HK-2 (cell line): ENCODE measurements at regions not wholly inside any gene's neighbourhood (a gene's known extent, or its start where the extent isn't known, plus 50 kb on each side); places are given as distances from the start of the nearest gene placed in this dataset.

Experiments
- DNase-seq: peaks from one replicate; pipeline ENCODE4 v3.0.0-alpha.2; 2018; ENCODE audit not compliant: unreplicated experiment

- DNase-seq, result no peak
Measured at GRCh38 chr13:111893607-111894443, 173.1 kb upstream of the SOX1 start.

GRCh38 chr13:111895896-111896821 lies 170.8 kb upstream of the SOX1 start:
- DNase-seq, result no peak

- no peak for DNase-seq
Measured at GRCh38 chr13:111897178-111897845, 169.6 kb upstream of the SOX1 start.

GRCh38 chr13:111897846-111898215 lies 169.1 kb upstream of the SOX1 start:
- no peak for DNase-seq

- no peak for DNase-seq
Measured at GRCh38 chr13:111898956-111899713, 167.8 kb upstream of the SOX1 start.

- no peak for DNase-seq
Measured at GRCh38 chr13:111899714-111900389, 167.1 kb upstream of the SOX1 start.

- DNase-seq, result no peak
Measured at GRCh38 chr13:111900390-111901131, 166.4 kb upstream of the SOX1 start.

- no peak for DNase-seq
Measured at GRCh38 chr13:111901267-111901915, 165.6 kb upstream of the SOX1 start.

- DNase-seq, result no peak
Measured at GRCh38 chr13:111902726-111903125, 164.2 kb upstream of the SOX1 start.

- DNase-seq, result no peak
Measured at GRCh38 chr13:111903143-111903542, 163.8 kb upstream of the SOX1 start.

GRCh38 chr13:111904166-111904565 lies 162.8 kb upstream of the SOX1 start:
- no peak for DNase-seq

- no peak for DNase-seq
Measured at GRCh38 chr13:111904701-111905608, 162.0 kb upstream of the SOX1 start.

GRCh38 chr13:111905609-111905945 lies 161.4 kb upstream of the SOX1 start:
- no peak for DNase-seq

GRCh38 chr13:111906306-111906705 lies 160.6 kb upstream of the SOX1 start:
- no peak for DNase-seq

- DNase-seq, result no peak
Measured at GRCh38 chr13:111906816-111907215, 160.1 kb upstream of the SOX1 start.

GRCh38 chr13:111907341-111907880 lies 159.5 kb upstream of the SOX1 start:
- DNase-seq, result no peak

GRCh38 chr13:111908361-111908760 lies 158.6 kb upstream of the SOX1 start:
- DNase-seq, result no peak

GRCh38 chr13:111908981-111909380 lies 158.0 kb upstream of the SOX1 start:
- no peak for DNase-seq
